Activated T-cell treated with anti-CD3 and anti-CD28 coated beads, Interleukin-2, amount 50 U/mL, for 72 hours (primary cell): ENCODE measurements at regions not wholly inside any gene's neighbourhood (a gene's known extent, or its start where the extent isn't known, plus 50 kb on each side); places are given as distances from the start of the nearest gene placed in this dataset.

ENCODE experiments used
- ATAC-seq, 2 donors: fragments of 150-1000 bp; cut with Tn5 transposase; replicated peaks in 1 of 2; 2 replicates each; pipeline ENCODE4 v1.10.0; 2021; ENCODE audit warnings: moderate library complexity in 2 of 2, mild to moderate bottlenecking in 1 of 2
- DNase-seq, 2 donors: peaks; one replicate each; pipeline ENCODE4 v3.0.0; 2021 to 2022; ENCODE audit warnings: mixed read lengths in 1 of 2
- H3K27ac Mint-ChIP-seq: one replicate; pipeline ENCODE4 v1.8.0; 2022; ENCODE audit warnings: mild to moderate bottlenecking, moderate library complexity, mixed read lengths
- H3K27me3 Mint-ChIP-seq: one replicate; pipeline ENCODE4 v1.8.0; 2022; ENCODE audit warnings: low read depth, mixed read lengths
- H3K36me3 Mint-ChIP-seq, 2 donors: one replicate each; pipeline ENCODE4 v1.8.0; 2022; ENCODE audit warnings: mixed read lengths in 2 of 2, mild to moderate bottlenecking in 1 of 2; ENCODE audit not compliant: insufficient read depth in 2 of 2
- H3K4me1 Mint-ChIP-seq: one replicate; pipeline ENCODE4 v1.8.0; 2022; ENCODE audit warnings: low read depth, mixed read lengths
- H3K4me3 Mint-ChIP-seq, 2 donors: one replicate each; pipeline ENCODE4 v1.8.0; 2022; ENCODE audit warnings: mild to moderate bottlenecking in 2 of 2, mixed read lengths in 2 of 2, moderate library complexity in 2 of 2
- H3K9me3 Mint-ChIP-seq, 2 donors: one replicate each; pipeline ENCODE4 v1.8.0; 2022; ENCODE audit warnings: mixed read lengths in 2 of 2

- peak overlapping the region; percentile 32 for H3K27ac Mint-ChIP-seq
- H3K4me3 Mint-ChIP-seq, result no peak overlapping the region
- H3K36me3 Mint-ChIP-seq, result no peaks in the 10 kb centered on the region
- DNase-seq (no peak), ATAC-seq (no peak)
- H3K27me3 Mint-ChIP-seq, result peaks cover 9% of the 10 kb centered on the region
- peaks cover 31% of the 10 kb centered on the region for H3K4me1 Mint-ChIP-seq
- no peaks in the 10 kb centered on the region for H3K9me3 Mint-ChIP-seq
These were observed 51.5 kb upstream of the PHF21B start for GRCh38 chr22:45061332-45061731.

GRCh38 chr22:45064313-45065278, 54.8 kb upstream of the PHF21B start:
- peaks cover 23% of the 10 kb centered on the region for H3K4me1 Mint-ChIP-seq
- peaks cover 3 to 6% of the 10 kb centered on the region in 2 donors for H3K9me3 Mint-ChIP-seq
- ATAC-seq (peak; percentile 97 to 98), DNase-seq (peak; percentile 77 to 83)
- H3K36me3 Mint-ChIP-seq, result peaks cover 0 to 4% of the 10 kb centered on the region in 2 donors
- H3K27ac Mint-ChIP-seq, result peak overlapping the region; percentile 16
- peak overlapping the region; percentile 20 to 34 for H3K4me3 Mint-ChIP-seq
- H3K27me3 Mint-ChIP-seq, result peaks cover 11% of the 10 kb centered on the region

- Mint-ChIP-seq H3K27me3 (peaks cover 12% of the 10 kb centered on the region), H3K4me1 (peaks cover 30% of the 10 kb centered on the region), H3K4me3 (no peak overlapping the region), H3K9me3 (peaks cover 3 to 6% of the 10 kb centered on the region in 2 donors), H3K27ac (no peak overlapping the region), H3K36me3 (peaks cover 0 to 4% of the 10 kb centered on the region in 2 donors)
- no peak for DNase-seq
- ATAC-seq, result no peak
These were observed 55.9 kb upstream of the PHF21B start for GRCh38 chr22:45065726-45066125.

- Mint-ChIP-seq H3K36me3 (peaks cover 0 to 4% of the 10 kb centered on the region in 2 donors), H3K4me3 (no peak overlapping the region), H3K4me1 (peaks cover 43% of the 10 kb centered on the region), H3K27me3 (peaks cover 27% of the 10 kb centered on the region), H3K27ac (no peak overlapping the region), H3K9me3 (peaks cover 3 to 6% of the 10 kb centered on the region in 2 donors)
- ATAC-seq (no peak), DNase-seq (no peak)
These were observed 57.9 kb upstream of the PHF21B start for GRCh38 chr22:45067731-45068130.

- Mint-ChIP-seq H3K27ac (peak overlapping the region; percentile 38), H3K27me3 (peaks cover 27% of the 10 kb centered on the region), H3K4me3 (no peak overlapping the region), H3K9me3 (peaks cover 3 to 6% of the 10 kb centered on the region in 2 donors), H3K4me1 (peaks cover 30% of the 10 kb centered on the region), H3K36me3 (peaks cover 0 to 4% of the 10 kb centered on the region in 2 donors)
- ATAC-seq, result peak; percentile 88 to 90
- peak; percentile 56 to 57 for DNase-seq
These were observed 60.1 kb upstream of the PHF21B start for GRCh38 chr22:45069925-45070324.

GRCh38 chr22:45071618-45072017, 61.8 kb upstream of the PHF21B start:
- DNase-seq (no peak), ATAC-seq (no peak)
- Mint-ChIP-seq H3K27me3 (peaks cover 39% of the 10 kb centered on the region), H3K4me1 (peaks cover 24% of the 10 kb centered on the region), H3K4me3 (no peak overlapping the region), H3K27ac (no peak overlapping the region), H3K9me3 (peaks cover 3 to 6% of the 10 kb centered on the region in 2 donors), H3K36me3 (peaks cover 0 to 4% of the 10 kb centered on the region in 2 donors)

- Mint-ChIP-seq H3K9me3 (peaks cover 3 to 6% of the 10 kb centered on the region in 2 donors), H3K27me3 (peaks cover 44% of the 10 kb centered on the region), H3K4me1 (peaks cover 24% of the 10 kb centered on the region), H3K27ac (no peak overlapping the region), H3K36me3 (peaks cover 0 to 4% of the 10 kb centered on the region in 2 donors), H3K4me3 (peak overlapping the region in 1 of 2 donors; percentile 29)
- DNase-seq, result peak in 1 of 2 donors; percentile 12
- no peak for ATAC-seq
These were observed 62.6 kb upstream of the PHF21B start for GRCh38 chr22:45072322-45072903.

- Mint-ChIP-seq H3K9me3 (peaks cover under 1 to 2% of the 10 kb centered on the region in 2 donors), H3K27ac (no peak overlapping the region), H3K27me3 (peaks cover 48% of the 10 kb centered on the region), H3K4me3 (no peak overlapping the region), H3K4me1 (peaks cover 24% of the 10 kb centered on the region), H3K36me3 (peaks cover 0 to under 1% of the 10 kb centered on the region in 2 donors)
- DNase-seq (no peak), ATAC-seq (no peak)
These were observed 63.3 kb upstream of the PHF21B start for GRCh38 chr22:45073064-45073463.

- Mint-ChIP-seq H3K27ac (no peak overlapping the region), H3K4me1 (peaks cover 10% of the 10 kb centered on the region), H3K4me3 (no peak overlapping the region), H3K9me3 (peaks cover 4% of the 10 kb centered on the region in 2 donors), H3K36me3 (peaks cover 3 to 4% of the 10 kb centered on the region in 2 donors), H3K27me3 (peaks cover 59% of the 10 kb centered on the region)
- DNase-seq (no peak), ATAC-seq (no peak)
These were observed 67.5 kb upstream of the PHF21B start for GRCh38 chr22:45077286-45077685.

GRCh38 chr22:45077826-45078334, 68.1 kb upstream of the PHF21B start:
- H3K27me3 Mint-ChIP-seq, result peaks cover 58% of the 10 kb centered on the region
- H3K9me3 Mint-ChIP-seq, result peaks cover 4% of the 10 kb centered on the region in 2 donors
- peaks cover 10% of the 10 kb centered on the region for H3K4me1 Mint-ChIP-seq
- no peak overlapping the region for H3K27ac Mint-ChIP-seq
- no peak for ATAC-seq
- H3K36me3 Mint-ChIP-seq, result peaks cover 3 to 4% of the 10 kb centered on the region in 2 donors
- no peak overlapping the region for H3K4me3 Mint-ChIP-seq
- DNase-seq, result no peak

GRCh38 chr22:45082795-45083194, 73.0 kb upstream of the PHF21B start:
- peak; percentile 12 to 23 for DNase-seq
- Mint-ChIP-seq H3K4me3 (no peak overlapping the region), H3K4me1 (peaks cover 30% of the 10 kb centered on the region), H3K36me3 (peaks cover 3 to 5% of the 10 kb centered on the region in 2 donors), H3K27me3 (peaks cover 45% of the 10 kb centered on the region), H3K9me3 (peaks cover 4% of the 10 kb centered on the region in 2 donors), H3K27ac (no peak overlapping the region)
- no peak for ATAC-seq

- DNase-seq (peak; percentile 53 to 57), ATAC-seq (peak; percentile 96 to 98)
- H3K9me3 Mint-ChIP-seq, result peaks cover 4% of the 10 kb centered on the region in 2 donors
- peaks cover 35% of the 10 kb centered on the region for H3K27me3 Mint-ChIP-seq
- peak overlapping the region; percentile 19 to 28 for H3K4me3 Mint-ChIP-seq
- H3K27ac Mint-ChIP-seq, result peak overlapping the region; percentile 74
- H3K36me3 Mint-ChIP-seq, result peaks cover 3 to 5% of the 10 kb centered on the region in 2 donors
- H3K4me1 Mint-ChIP-seq, result peaks cover 30% of the 10 kb centered on the region
These were observed 74.0 kb upstream of the PHF21B start for GRCh38 chr22:45083659-45084305.
